Gastroesophageal sphincter (tissue), 3 donors: ENCODE measurements at regions not wholly inside any gene's neighbourhood (a gene's known extent, or its start where the extent isn't known, plus 50 kb on each side); places are given as distances from the start of the nearest gene placed in this dataset.

ENCODE experiments used
- CTCF ChIP-seq, 4 experiments: fragments of 200-600 bp in 2 of 4; fragments of 450-650 bp in 2 of 4; sonication (generic) in 1 of 4; IDR thresholded peaks; one replicate each; pipeline ENCODE4 v1.5.1; 2017 to 2019; ENCODE audit warnings: antibody characterized with exemption in 4 of 4, mild to moderate bottlenecking in 2 of 4, moderate library complexity in 2 of 4
- POLR2A ChIP-seq, 2 donors: fragments of 450-650 bp; IDR thresholded peaks; one replicate each; pipeline ENCODE4 v1.6.1; 2017; ENCODE audit warnings: antibody characterized with exemption in 2 of 2, mild to moderate bottlenecking in 2 of 2, moderate library complexity in 1 of 2
- POLR2AphosphoS5 ChIP-seq: sonication (generic); formaldehyde crosslinking; IDR thresholded peaks from one replicate; pipeline ENCODE4 v1.6.1; 2017; ENCODE audit warnings: antibody characterized with exemption

- TF ChIP-seq CTCF (IDR thresholded peaks at IDR 0.05) = no peak
- TF ChIP-seq POLR2AphosphoS5 = no peak
- TF ChIP-seq POLR2A (IDR thresholded peaks at IDR 0.05) = no peak
These were observed 98.6 kb upstream of the NEDD9 start for GRCh38 chr6:11331111-11331510.
